Fibroblast of the aortic adventitia (primary cell): ENCODE measurements at regions not wholly inside any gene's neighbourhood (a gene's known extent, or its start where the extent isn't known, plus 50 kb on each side); places are given as distances from the start of the nearest gene placed in this dataset.

Experiments
- DNase-seq: peaks from one replicate; pipeline ENCODE4 v3.0.0-alpha.2; 2010; ENCODE audit warnings: low read depth
- H3K4me3 ChIP-seq: 2 replicates; pipeline ENCODE4 v1.5.1; 2011; ENCODE audit warnings: low read depth, mild to moderate bottlenecking, control low read depth, low read length, moderate library complexity
- CTCF ChIP-seq: IDR thresholded peaks from 2 replicates; pipeline ENCODE4 v1.5.1; 2011; ENCODE audit warnings: mild to moderate bottlenecking, low read length, control low read depth, inconsistent platforms; ENCODE audit not compliant: insufficient read depth

- no peak overlapping the region for H3K4me3 ChIP-seq
- TF ChIP-seq CTCF, result no peak
- no peak for DNase-seq
Observed at GRCh38 chr22:48444320-48445112, 1383.2 kb downstream of the BRD1 start.

GRCh38 chr22:48443680-48444079 is 1384.0 kb downstream of the BRD1 start:
- no peak overlapping the region for H3K4me3 ChIP-seq
- no peak for DNase-seq
- TF ChIP-seq CTCF, result no peak

GRCh38 chr22:48442663-48443062 is 1385.0 kb downstream of the BRD1 start:
- no peak for TF ChIP-seq CTCF
- H3K4me3 ChIP-seq, result no peak overlapping the region
- DNase-seq, result no peak

- DNase-seq, result no peak
- no peak for TF ChIP-seq CTCF
- no peak overlapping the region for H3K4me3 ChIP-seq
Observed at GRCh38 chr22:48441553-48441850, 1386.2 kb downstream of the BRD1 start.

GRCh38 chr22:48440673-48441552 is 1386.8 kb downstream of the BRD1 start:
- TF ChIP-seq CTCF, result no peak
- no peak for DNase-seq
- no peak overlapping the region for H3K4me3 ChIP-seq

- no peak for DNase-seq
- H3K4me3 ChIP-seq, result no peak overlapping the region
- no peak for TF ChIP-seq CTCF
Observed at GRCh38 chr22:48440176-48440575, 1387.5 kb downstream of the BRD1 start.
